ENCODE measurements at regions not wholly inside any gene's neighbourhood (a gene's known extent, or its start where the extent isn't known, plus 50 kb on each side); places are given as distances from the start of the nearest gene placed in this dataset.

GRCh38 chr2:16002144-16002543, 61.8 kb downstream of the MYCN start:
- no peak for TF ChIP-seq ZFX (IDR thresholded peaks at IDR 0.05; ENCODE audit: borderline replicate concordance)
- no peak for TF ChIP-seq CTCF (IDR thresholded peaks at IDR 0.05)
- no peak overlapping the region for H3K27ac ChIP-seq

GRCh38 chr2:16000642-16001041, 60.3 kb downstream of the MYCN start:
- no peak overlapping the region for H3K27ac ChIP-seq
- TF ChIP-seq ZFX (IDR thresholded peaks at IDR 0.05; ENCODE audit: borderline replicate concordance) (no peak), CTCF (IDR thresholded peaks at IDR 0.05) (no peak)

GRCh38 chr2:15999596-16000469, 59.5 kb downstream of the MYCN start:
- H3K27ac ChIP-seq: no peak overlapping the region
- TF ChIP-seq ZFX (IDR thresholded peaks at IDR 0.05; ENCODE audit: borderline replicate concordance) (no peak), CTCF (IDR thresholded peaks at IDR 0.05) (no peak)

GRCh38 chr2:15997728-15998280, 57.5 kb downstream of the MYCN start:
- no peak overlapping the region for H3K27ac ChIP-seq
- TF ChIP-seq ZFX (IDR thresholded peaks at IDR 0.05; ENCODE audit: borderline replicate concordance) (no peak), CTCF (IDR thresholded peaks at IDR 0.05) (no peak)

- TF ChIP-seq CTCF (IDR thresholded peaks at IDR 0.05) (no peak), ZFX (IDR thresholded peaks at IDR 0.05; ENCODE audit: borderline replicate concordance) (no peak)
- H3K27ac ChIP-seq: no peak overlapping the region
Observed at GRCh38 chr2:15996536-15997423, 56.4 kb downstream of the MYCN start.

Measured in 22Rv1 (cell line).